ENCODE measurements at regions not wholly inside any gene's neighbourhood (a gene's known extent, or its start where the extent isn't known, plus 50 kb on each side); places are given as distances from the start of the nearest gene placed in this dataset.
"Not testable (repeated sequence)": the region's sequence is repeated elsewhere in the genome, so short reads cannot be mapped to it uniquely, and the experiment has no call there.

- no peak for DNase-seq
These were observed 359.3 kb downstream of the ADGRD1 start for GRCh38 chr12:131312793-131313545.

GRCh38 chr12:131313635-131314034 is 359.9 kb downstream of the ADGRD1 start:
- no peak for DNase-seq

DNA sequence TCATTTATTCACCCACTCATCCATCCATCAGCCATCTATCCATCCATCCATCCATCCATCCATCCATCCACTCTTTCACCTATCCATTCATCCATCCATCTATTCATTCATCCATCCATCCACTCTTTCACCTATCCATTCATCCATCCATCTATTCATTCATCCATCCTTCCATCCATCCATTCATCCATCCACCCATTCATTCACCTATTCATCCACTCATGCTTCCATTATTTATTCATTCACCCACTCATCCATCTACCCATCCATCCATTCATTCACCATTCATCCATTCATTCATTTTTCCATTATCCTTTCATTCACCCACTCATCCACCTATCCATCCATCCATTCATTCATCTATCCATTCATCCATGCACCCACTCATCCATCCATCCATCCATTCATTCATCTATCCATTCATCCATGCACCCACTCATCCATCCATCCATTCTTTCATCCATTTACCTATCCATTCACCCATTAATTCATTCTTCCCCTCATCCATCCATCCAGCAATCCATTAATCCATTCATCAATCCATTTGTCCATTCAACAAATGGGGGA is 360.9 kb downstream of the ADGRD1 start:
- no peak for DNase-seq

DNA sequence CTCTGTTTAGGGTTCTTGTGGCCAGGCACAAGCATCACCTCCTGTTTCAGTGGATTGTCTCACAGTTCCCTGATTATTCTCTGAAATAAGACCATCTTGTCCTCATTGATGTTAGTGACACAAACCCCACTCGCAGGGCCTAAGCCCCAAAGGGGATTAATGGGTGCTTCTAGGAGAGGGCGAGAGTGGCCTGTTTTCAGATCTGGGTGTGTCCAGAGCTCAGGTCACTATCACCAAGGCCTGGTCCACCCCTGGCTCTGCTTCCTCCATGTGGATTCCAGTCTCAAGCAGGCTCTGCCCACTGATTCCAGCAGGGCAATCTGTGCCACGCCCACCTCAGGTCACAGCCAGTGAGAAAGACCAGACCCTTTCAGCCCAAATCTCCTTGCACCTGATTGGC is 361.9 kb downstream of the ADGRD1 start:
- no peak for DNase-seq

DNA sequence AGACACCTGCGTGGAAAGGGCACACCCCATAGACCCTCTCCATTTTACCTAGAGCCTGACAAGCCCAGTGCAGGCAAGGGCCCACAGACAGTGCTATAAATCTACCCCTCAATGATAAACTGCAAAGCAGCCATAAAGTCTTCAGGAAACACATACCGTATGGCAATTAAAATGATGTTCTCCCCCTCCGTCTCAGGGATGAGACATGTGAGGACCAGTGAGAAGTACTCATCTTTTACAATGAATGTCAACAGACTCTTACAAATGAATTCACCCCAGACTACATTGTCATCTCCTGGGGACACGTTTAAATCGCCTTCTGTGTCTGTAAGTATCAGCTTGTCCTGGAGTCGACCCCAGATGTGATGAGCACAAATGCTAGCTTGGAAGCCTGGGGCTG is 362.7 kb downstream of the ADGRD1 start:
- DNase-seq, result no peak

DNA sequence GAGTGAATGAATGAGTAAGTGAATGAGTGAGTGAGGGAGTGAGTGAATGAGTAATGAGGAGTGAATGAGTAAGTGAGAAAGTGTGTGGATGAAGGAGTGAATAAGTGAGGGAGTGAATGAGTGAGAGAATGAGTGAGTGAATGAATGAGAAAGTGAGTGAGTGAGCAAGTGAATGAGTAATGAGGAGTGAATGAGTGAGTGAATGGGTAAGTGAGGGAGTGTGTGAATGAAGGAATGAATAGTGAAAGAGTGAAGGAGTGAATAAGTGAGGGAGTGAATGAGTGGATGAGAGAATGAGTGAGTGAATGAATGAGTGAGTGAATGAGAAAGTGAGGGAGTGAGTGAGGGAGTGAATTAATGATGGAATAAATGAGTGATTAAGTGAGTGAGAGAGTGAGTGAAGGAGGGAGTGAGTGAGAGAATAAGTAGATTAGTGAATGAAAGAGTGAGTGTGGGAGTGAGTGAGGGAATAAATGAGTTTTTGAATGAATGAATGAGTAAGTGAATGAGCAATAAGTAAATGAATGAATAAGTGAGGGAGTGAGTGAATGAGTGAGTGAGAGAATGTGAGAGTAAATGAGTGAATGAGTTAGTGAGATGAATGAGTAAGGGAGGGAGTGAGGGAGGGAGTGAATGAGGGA is 364.5 kb downstream of the ADGRD1 start:
- DNase-seq, result no peak

DNA sequence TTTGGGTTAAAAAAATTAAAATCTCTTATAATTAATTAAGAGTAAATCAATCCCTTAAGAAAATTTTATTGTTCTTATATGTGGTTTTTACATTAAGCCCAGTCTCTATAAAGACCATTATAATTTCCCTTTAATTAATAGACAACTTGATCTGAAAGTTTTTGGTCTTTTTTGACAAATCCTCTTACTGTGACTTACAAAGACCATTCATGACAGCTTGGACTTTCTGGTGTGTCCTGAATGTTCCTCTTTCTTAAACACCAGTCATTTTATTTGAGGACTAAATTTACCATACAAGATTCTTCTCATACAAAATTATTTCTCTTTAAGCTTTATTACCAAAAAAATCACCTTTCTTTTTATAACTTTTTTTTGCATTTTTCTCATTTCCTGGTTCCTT is 368.3 kb downstream of the ADGRD1 start:
- no peak for DNase-seq

GRCh38 chr12:131322460-131322859 is 368.8 kb downstream of the ADGRD1 start:
- not testable (repeated sequence) for DNase-seq

GRCh38 chr12:131323879-131324278 is 370.2 kb downstream of the ADGRD1 start:
- DNase-seq, result no peak

DNA sequence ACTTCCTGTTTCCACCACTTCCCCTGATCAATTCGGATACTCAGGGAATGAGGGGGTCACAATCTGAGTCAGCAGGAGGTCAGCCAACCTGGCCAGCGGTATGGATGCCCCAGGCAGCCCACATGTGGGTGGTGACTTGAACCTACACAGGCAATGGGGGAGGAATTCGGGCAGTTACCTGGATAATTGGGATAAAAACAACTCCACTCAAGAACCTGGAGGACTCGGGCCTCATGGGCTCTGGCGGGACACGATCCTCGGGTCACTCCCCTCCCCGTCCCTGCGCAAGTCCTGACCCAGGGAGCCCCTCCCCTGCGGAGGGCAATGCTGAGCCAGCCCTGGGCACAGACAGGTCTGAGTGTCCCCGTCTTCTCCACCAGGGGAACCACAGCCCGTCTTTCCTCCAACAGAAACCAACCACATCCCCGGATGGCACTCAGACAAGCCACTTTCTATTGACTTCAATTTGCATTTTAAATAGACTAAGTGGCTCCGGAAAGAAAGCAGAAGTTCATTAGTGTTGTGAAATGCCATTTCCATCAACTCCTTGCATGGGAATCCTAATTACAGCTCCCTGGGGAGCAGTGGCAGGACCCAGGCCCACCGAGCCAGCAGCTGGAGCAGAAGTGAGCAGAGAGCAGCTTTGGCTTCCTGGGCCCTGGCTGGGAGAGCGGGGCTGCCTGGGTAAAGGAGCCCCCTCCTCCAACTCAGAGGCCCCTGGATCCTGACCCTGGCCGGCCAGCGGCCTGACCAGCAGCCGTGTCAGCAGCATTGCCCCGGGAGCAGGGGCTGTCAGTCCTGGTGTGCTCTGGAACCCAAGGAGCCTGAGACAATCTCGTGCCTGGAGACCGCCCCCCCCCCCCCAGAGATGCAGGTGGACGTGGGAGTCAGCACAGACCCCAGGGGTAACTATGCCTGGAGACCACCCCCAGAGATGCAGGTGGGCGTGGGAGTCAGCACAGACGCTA is 374.1 kb downstream of the ADGRD1 start:
- no peak for DNase-seq

DNA sequence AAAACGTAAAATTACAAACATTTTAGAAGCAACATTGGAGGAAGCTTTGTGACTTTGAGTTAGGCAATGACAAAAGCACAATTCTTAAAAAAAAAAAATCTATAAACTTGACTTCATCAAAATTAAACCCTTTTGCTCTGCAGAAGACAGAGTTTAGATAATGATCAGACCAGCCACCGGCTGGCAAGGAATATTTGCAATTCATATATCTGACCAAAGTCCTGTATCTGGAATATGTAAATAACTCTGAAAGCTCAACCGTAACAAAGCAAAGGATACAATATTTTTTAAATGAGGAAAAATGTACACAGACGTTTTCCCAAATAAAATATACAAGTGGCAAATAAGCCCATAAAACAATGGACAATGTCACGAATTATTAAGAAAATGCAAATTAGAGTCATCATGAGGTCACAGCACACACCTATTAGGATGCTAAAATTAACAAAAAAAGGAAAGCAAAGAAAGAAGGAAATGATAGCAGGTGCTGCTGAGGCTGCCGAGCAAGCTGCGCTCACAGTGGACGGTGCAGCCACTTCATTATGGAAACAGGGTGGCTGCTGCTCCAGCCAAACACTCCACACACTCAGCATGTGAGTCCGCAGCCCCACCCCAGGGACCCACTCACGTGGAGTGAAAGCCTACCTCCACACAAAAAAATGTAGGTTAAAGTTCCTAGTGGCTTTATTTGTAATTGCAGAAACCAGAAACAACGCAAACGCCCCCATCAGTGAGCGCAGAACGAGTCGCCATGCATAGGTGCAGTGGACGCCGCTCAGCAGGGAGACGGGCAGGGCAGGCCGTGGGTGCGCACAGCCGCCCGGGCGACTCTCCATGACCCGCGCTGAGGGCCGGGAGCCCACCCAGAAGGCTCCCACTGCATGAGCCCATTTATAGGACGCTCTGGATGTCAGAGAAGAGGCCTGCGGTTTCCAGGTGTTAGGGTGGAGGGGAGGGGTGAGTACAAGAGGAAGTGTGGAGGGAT is 375.4 kb downstream of the ADGRD1 start:
- DNase-seq, result not testable (repeated sequence)

GRCh38 chr12:131330106-131330815 is 376.6 kb downstream of the ADGRD1 start:
- no peak for DNase-seq

DNA sequence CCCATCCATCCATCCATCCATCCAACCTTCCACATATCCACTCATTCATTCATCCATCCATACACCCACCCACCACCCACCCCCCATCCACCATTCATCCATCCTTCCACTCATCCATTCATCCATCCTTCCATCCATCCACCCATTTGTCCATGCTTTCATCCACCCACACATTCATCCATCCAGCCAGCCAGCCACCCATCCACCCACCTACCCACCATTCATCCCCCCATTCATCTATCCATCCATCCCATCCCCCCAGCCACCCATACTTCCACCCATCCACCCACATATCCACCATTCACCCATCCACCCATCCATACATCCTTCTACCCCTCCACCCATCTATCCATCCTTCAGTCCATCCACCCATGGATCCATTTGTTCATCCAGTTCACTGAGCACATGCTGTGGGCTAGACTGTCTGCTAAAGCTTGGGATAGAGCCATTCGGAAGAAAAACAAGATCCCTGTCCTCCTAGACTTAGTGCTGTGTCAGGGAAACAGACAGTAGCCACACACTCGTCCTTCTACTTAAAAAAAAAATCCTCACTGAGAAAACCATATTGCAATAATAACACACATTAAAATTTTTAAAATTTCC is 377.5 kb downstream of the ADGRD1 start:
- DNase-seq, result no peak

- DNase-seq, result no peak
These were observed 378.5 kb downstream of the ADGRD1 start for GRCh38 chr12:131332224-131332623.

GRCh38 chr12:131333136-131333535 is 377.8 kb upstream of the SFSWAP start:
- no peak for DNase-seq

DNA sequence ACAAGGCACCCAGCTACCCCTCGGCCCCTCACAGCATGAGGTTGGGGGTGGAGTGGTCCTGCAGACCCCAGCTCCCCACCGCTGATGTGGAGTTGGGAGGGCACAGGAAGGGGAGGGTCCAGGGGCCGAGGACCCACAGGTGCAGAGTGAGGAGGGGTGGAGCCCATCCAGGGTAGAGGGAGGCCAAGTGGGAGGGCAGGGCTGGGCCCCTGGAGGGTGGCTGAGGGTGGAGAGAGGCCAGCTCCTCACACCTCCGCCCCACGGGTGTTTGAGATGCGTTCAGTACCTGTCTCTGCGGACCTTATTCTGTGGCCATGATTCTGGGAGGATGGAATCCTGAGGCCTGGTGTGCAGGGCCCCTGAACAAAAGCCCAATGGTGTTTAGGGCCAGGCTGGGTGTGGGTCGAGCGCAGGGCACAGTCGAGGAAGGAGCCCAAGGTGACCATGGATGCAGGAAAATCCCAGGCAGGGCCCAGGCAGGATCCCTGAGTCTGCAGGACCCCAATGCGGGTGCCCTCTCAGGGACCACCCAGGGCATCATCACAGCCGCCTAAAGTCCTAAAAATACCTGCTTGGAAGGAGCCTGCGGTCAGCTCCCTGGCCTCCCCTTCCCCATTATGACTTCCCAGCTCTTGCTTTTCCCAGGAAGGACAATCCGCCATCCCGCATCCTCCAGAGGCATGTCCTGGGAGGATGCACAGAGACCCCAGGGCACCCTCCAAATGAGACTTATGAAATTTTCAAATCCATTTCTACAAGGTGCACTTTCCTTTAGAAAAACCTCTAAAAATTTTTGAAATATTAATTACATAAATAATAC is 377.1 kb upstream of the SFSWAP start:
- DNase-seq, result no peak

DNA sequence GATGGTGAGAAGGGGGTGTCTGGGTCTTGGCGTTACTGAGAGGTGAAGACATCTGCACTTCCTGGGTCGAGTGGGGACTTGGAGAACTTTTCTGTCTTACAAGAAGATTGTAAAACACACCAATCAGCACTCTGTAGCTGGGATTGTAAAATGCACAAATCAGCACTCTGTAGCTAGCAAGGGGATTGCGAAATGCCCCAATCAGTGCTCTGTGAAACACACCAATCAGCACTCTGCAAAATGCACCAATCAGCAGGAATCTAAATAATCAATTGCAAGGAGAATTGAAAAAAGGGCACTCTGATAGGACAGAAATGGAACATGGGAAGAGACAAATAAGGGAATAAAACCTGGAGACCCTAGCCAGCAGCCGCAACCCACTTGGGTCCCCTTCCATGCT is 376.1 kb upstream of the SFSWAP start:
- no peak for DNase-seq

DNA sequence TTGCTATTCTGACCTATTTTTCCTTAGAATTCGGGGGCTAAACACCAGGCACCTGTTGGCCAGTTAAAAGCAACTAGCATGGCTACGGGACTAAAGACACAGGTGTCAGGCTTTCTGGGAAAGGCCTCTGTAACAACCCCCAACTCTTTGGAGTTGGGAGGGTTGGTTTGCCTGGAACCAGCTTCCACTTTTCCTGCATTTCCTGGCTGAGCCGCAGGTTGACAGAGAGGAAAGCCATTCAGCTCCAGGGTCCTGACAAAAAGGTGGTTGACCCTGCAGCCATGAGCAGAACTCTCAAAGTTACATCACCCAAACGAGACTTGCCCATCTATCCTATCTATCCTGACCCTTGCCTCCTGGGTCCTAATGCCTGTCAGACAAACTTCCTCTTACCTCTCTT is 375.4 kb upstream of the SFSWAP start:
- no peak for DNase-seq

DNA sequence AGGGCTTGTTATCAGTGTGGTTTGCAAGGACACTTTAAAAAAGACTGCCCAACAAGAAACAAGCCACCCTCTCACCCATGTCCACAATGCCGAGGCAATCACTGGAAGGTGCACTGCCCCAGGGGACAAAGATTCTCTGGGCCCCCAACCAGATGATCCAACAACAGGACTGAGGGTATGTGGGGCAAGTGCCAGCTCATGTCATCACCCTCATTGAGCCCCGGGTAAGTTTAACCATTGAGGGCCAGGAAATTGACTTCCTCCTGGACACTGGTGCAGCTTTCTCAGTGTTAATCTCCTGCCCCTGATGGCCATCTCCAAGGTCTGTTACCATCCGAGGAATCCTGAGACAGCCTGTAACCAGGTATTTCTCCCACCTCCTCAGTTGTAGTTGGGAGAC is 373.0 kb upstream of the SFSWAP start:
- not testable (repeated sequence) for DNase-seq
